HepG2 (cell line): ENCODE measurements at regions not wholly inside any gene's neighbourhood (a gene's known extent, or its start where the extent isn't known, plus 50 kb on each side); places are given as distances from the start of the nearest gene placed in this dataset.

ENCODE experiments used
- ATAC-seq: fragments of 200-7000 bp; cut with Tn5 transposase; 3 replicates; pipeline ENCODE4 v1.9.1; 2020; ENCODE audit warnings: mild to moderate bottlenecking, moderate library complexity
- BruUV-seq: library from RNA; stranded (reverse); fragments of 400-500 nt; replicated peaks from 2 replicates; lab custom pipeline; 2021; lab: Mats Ljungman, UMichigan
- CTCF ChIA-PET: fragments of 300-600 bp; formaldehyde crosslinking; extraction: SDS; loops from one replicate; lab custom pipeline; 2021; ENCODE audit warnings: low total read pairs, inconsistent platforms, low intra/inter-chr PET ratio; lab: Yijun Ruan, JAX
- POLR2A ChIA-PET: fragments of 350-600 bp; sonication (Branson Sonifier 250); formaldehyde crosslinking; loops from one replicate; lab custom pipeline; 2020; ENCODE audit warnings: antibody characterized with exemption, inconsistent platforms; lab: Yijun Ruan, JAX
- DNase-seq: peaks from one replicate; pipeline ENCODE4 v3.0.0-alpha.2; 2015; ENCODE audit warnings: low spot score
- FAIRE-seq: peaks from 3 replicates; lab custom pipeline; 2011; peaks lifted over from hg19 to GRCh38; lab: Jason Lieb, UNC
- H2AFZ ChIP-seq: one replicate; pipeline ENCODE4 v1.6.1; 2011; ENCODE audit warnings: low read length, inconsistent platforms
- H3K27ac ChIP-seq: fragments of 300-600 bp; 3 replicates; pipeline ENCODE4 v1.8.0; 2011; ENCODE audit warnings: mixed run types, mild to moderate bottlenecking, mixed read lengths, low read length, inconsistent platforms; ENCODE audit not compliant: insufficient read depth; ENCODE audit errors: extremely low read length
- H3K27me3 ChIP-seq, 2 experiments: fragments of 200-600 bp in 1 of 2; 2 replicates in 1 of 2; 3 replicates in 1 of 2; pipeline versions ENCODE4 v1.6.0 to v1.8.0; 2011; ENCODE audit warnings: low read length in 2 of 2, mild to moderate bottlenecking in 2 of 2, moderate library complexity in 2 of 2, inconsistent platforms in 1 of 2; ENCODE audit not compliant: insufficient read depth in 2 of 2, control insufficient read depth in 1 of 2
- H3K36me3 ChIP-seq, 2 experiments: fragments of 200-600 bp in 1 of 2; replicated peaks in 1 of 2; 2 replicates in 1 of 2; 3 replicates in 1 of 2; pipeline versions ENCODE4 v1.5.1 to v1.8.0; 2011; ENCODE audit warnings: low read length in 2 of 2, inconsistent platforms in 1 of 2; ENCODE audit not compliant: insufficient read depth in 2 of 2, control insufficient read depth in 1 of 2
- H3K4me1 ChIP-seq: 2 replicates; pipeline ENCODE4 v1.5.1; 2012; ENCODE audit warnings: low read length, inconsistent platforms; ENCODE audit not compliant: insufficient read depth
- H3K4me2 ChIP-seq: 2 replicates; pipeline ENCODE4 v1.6.0; 2011; ENCODE audit warnings: low read depth, low read length, inconsistent platforms
- H3K4me3 ChIP-seq, 3 experiments: fragments of 200-600 bp in 1 of 3; sonication (generic), shearing (Covaris generic) in 1 of 3; replicated peaks in 1 of 3; 2 replicates each; pipeline ENCODE4 v1.5.1; 2011 to 2016; ENCODE audit warnings: low read length in 3 of 3, inconsistent platforms in 2 of 3, low read depth in 2 of 3, mild to moderate bottlenecking in 2 of 3, control low read depth in 1 of 3, mixed read lengths in 1 of 3; ENCODE audit not compliant: insufficient read depth in 1 of 3
- H3K79me2 ChIP-seq: one replicate; pipeline ENCODE4 v1.6.1; 2011; ENCODE audit warnings: low read length, inconsistent platforms; ENCODE audit not compliant: insufficient read depth
- H3K9ac ChIP-seq: 2 replicates; pipeline ENCODE4 v1.6.0; 2011; ENCODE audit warnings: mild to moderate bottlenecking, low read depth, low read length, inconsistent platforms; ENCODE audit not compliant: insufficient read depth
- H3K9me3 ChIP-seq: 2 replicates; pipeline ENCODE4 v1.5.1; 2012; ENCODE audit warnings: mild to moderate bottlenecking, low read length
- H4K20me1 ChIP-seq: 2 replicates; pipeline ENCODE4 v1.6.0; 2011; ENCODE audit warnings: inconsistent platforms, mild to moderate bottlenecking, low read length, moderate library complexity; ENCODE audit not compliant: insufficient read depth
- IRF1 ChIP-seq: sonication (generic); formaldehyde crosslinking; IDR thresholded peaks from 2 replicates; pipeline ENCODE4 v1.4.0; 2020; ENCODE audit warnings: low read depth, mild to moderate bottlenecking, missing genetic modification reagents
- MED13 ChIP-seq: sonication (generic); formaldehyde crosslinking; IDR thresholded peaks from 2 replicates; pipeline ENCODE4 v1.5.0; 2020; ENCODE audit warnings: missing genetic modification reagents
- RNF2 ChIP-seq: fragments of 450-650 bp; conservative IDR thresholded peaks from 2 replicates; pipeline ENCODE4 v1.6.1; 2016; ENCODE audit warnings: low read depth
- RXRA ChIP-seq: sonication (generic); formaldehyde crosslinking; IDR thresholded peaks from 2 replicates; pipeline ENCODE4 v1.5.1; 2020; ENCODE audit warnings: missing genetic modification reagents
- XRCC5 ChIP-seq: fragments of 200-400 bp; formaldehyde crosslinking; optimal IDR thresholded peaks from 2 replicates; pipeline ENCODE3; 2017; ENCODE audit warnings: mild to moderate bottlenecking, low read length
- ZEB1 ChIP-seq: IDR thresholded peaks from 2 replicates; pipeline ENCODE4 v1.6.1; 2012; ENCODE audit warnings: mild to moderate bottlenecking, low read depth, inconsistent platforms; ENCODE audit not compliant: insufficient replicate concordance
- ZMAT3 ChIP-seq: sonication (generic); formaldehyde crosslinking; conservative IDR thresholded peaks from 2 replicates; pipeline ENCODE4 v1.7.0; 2021; ENCODE audit warnings: missing genetic modification reagents
- ZNF589 ChIP-seq: sonication (generic); formaldehyde crosslinking; conservative IDR thresholded peaks from 2 replicates; pipeline ENCODE4 v1.8.0; 2022; ENCODE audit warnings: mild to moderate bottlenecking, moderate library complexity, missing genetic modification reagents
- WGBS: methylation state at CpG from one replicate; pipeline ENCODE4 v1.1.6; 2017; ENCODE audit warnings: low lambda C conversion rate; 5-methylcytosine and 5-hydroxymethylcytosine counted together
- in situ Hi-C: cut with HindIII; loops from 2 replicates; pipeline ENCODE4 v1.10.0; 2017; ENCODE audit warnings: low pct_unique_long_range_greater_than_20kb; ENCODE audit not compliant: extremely low pct_ligation_motif_present
- intact Hi-C: fragments of 100-400 bp; cut with micrococcal nuclease; formaldehyde crosslinking; loops from one replicate; pipeline ENCODE4 v1.10.0; 2022; ENCODE audit not compliant: unreplicated experiment
- TF ChIP-seq, protein P1 (sequence below): sonication (generic); formaldehyde crosslinking; IDR thresholded peaks from 2 replicates; pipeline ENCODE4 v1.5.0; 2020; ENCODE audit warnings: mild to moderate bottlenecking, missing genetic modification reagents
- TF ChIP-seq, protein P2 (sequence below): IDR thresholded peaks from 2 replicates; pipeline ENCODE4 v1.6.1; 2016; ENCODE audit warnings: low read depth

DNA sequence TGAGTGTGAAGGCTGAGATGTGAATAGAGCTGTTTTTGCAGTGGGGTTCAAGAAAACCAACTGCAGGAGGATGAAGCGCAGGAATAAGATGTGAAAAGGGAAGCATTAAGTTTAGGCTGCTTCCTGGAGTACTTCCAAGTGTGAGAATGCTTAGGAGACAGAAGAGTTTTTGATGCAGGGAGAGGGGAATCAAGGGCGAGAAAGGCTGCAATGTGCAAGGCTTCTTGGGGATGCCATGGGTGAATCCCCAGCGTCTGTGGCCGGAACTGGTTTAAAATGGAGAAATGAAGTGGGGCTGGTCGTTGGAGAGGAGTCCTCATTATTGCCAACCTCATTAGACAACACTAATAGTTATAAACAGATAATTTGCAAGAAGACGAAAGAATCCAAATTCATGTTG, 764.9 kb downstream of the LIG4 start:
- DNase-seq (no peak), ATAC-seq (no peak), FAIRE-seq (no peak)
- Histone ChIP-seq H3K4me2 (no peak overlapping the region), H3K9ac (no peak overlapping the region), H3K4me1 (no peaks in the 10 kb centered on the region), H4K20me1 (no peaks in the 10 kb centered on the region), H3K4me3 (no peak overlapping the region), H3K79me2 (no peaks in the 10 kb centered on the region), H3K9me3 (peaks cover 29% of the 10 kb centered on the region), H2AFZ (no peak overlapping the region), H3K27ac (no peak overlapping the region), H3K36me3 (no peaks in the 10 kb centered on the region), H3K27me3 (no peaks in the 10 kb centered on the region; a peak in 1 of 5 replicates)
- in situ Hi-C loops, result no loop called here
- ChIA-PET CTCF (no interaction called here), POLR2A (no interaction called here)
- WGBS, result 9% methylated on average over 6 of the region's 6 CpGs
- TF ChIP-seq RNF2 (no peak), IRF1 (CRISPR knock-in tag) (no peak)
- BruUV-seq, result no TSS peak
- intact Hi-C loops, result no loop called here

GRCh38 chr13:107447591-107447990, 767.7 kb downstream of the LIG4 start:
- no peak for ATAC-seq
- ChIA-PET CTCF (no interaction called here), POLR2A (no interaction called here)
- no peaks in the 10 kb centered on the region for H3K4me1 ChIP-seq
- 0% methylated on average over 4 of the region's 4 CpGs for WGBS
- H3K9ac ChIP-seq, result no peak overlapping the region
- H3K9me3 ChIP-seq, result 0 out of 2 replicates have a peak, but pooled peaks cover under 1% of the 10 kb centered on the region
- no peak for DNase-seq
- H2AFZ ChIP-seq, result no peak overlapping the region
- FAIRE-seq, result no peak
- H3K79me2 ChIP-seq, result no peaks in the 10 kb centered on the region
- no peaks in the 10 kb centered on the region; a peak in 1 of 5 replicates for H3K27me3 ChIP-seq
- no peak overlapping the region for H3K4me3 ChIP-seq
- no peak overlapping the region for H3K4me2 ChIP-seq
- intact Hi-C loops, result no loop called here
- no peaks in the 10 kb centered on the region for H4K20me1 ChIP-seq
- no TSS peak for BruUV-seq
- in situ Hi-C loops, result no loop called here
- H3K36me3 ChIP-seq, result no peaks in the 10 kb centered on the region
- no peak overlapping the region for H3K27ac ChIP-seq
- no peak for TF ChIP-seq XRCC5
- TF ChIP-seq, protein P1, sequence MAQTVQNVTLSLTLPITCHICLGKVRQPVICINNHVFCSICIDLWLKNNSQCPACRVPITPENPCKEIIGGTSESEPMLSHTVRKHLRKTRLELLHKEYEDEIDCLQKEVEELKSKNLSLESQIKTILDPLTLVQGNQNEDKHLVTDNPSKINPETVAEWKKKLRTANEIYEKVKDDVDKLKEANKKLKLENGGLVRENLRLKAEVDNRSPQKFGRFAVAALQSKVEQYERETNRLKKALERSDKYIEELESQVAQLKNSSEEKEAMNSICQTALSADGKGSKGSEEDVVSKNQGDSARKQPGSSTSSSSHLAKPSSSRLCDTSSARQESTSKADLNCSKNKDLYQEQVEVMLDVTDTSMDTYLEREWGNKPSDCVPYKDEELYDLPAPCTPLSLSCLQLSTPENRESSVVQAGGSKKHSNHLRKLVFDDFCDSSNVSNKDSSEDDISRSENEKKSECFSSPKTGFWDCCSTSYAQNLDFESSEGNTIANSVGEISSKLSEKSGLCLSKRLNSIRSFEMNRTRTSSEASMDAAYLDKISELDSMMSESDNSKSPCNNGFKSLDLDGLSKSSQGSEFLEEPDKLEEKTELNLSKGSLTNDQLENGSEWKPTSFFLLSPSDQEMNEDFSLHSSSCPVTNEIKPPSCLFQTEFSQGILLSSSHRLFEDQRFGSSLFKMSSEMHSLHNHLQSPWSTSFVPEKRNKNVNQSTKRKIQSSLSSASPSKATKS, result no peak
- TF ChIP-seq ZNF589 (CRISPR knock-in tag), result no peak
- no peak for TF ChIP-seq ZMAT3 (CRISPR knock-in tag)
- TF ChIP-seq, protein P2, sequence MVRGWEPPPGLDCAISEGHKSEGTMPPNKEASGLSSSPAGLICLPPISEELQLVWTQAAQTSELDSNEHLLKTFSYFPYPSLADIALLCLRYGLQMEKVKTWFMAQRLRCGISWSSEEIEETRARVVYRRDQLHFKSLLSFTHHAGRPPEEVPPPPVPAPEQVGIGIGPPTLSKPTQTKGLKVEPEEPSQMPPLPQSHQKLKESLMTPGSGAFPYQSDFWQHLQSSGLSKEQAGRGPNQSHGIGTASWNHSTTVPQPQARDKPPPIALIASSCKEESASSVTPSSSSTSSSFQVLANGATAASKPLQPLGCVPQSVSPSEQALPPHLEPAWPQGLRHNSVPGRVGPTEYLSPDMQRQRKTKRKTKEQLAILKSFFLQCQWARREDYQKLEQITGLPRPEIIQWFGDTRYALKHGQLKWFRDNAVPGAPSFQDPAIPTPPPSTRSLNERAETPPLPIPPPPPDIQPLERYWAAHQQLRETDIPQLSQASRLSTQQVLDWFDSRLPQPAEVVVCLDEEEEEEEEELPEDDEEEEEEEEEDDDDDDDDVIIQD (CRISPR knock-in tag), result no peak
- TF ChIP-seq MED13 (CRISPR knock-in tag), result no peak
- no peak for TF ChIP-seq RXRA
- no peak for TF ChIP-seq ZEB1
